PC-9 (cell line): ENCODE measurements at regions not wholly inside any gene's neighbourhood (a gene's known extent, or its start where the extent isn't known, plus 50 kb on each side); places are given as distances from the start of the nearest gene placed in this dataset.

Source experiments
- BruUV-seq: library from RNA; stranded (reverse); fragments of 400-500 nt; replicated peaks from 2 replicates; lab custom pipeline; 2021; lab: Mats Ljungman, UMichigan
- CTCF ChIA-PET: fragments of 300-600 bp; sonication (Branson Sonifier 250); formaldehyde crosslinking; loops from one replicate; lab custom pipeline; 2022; ENCODE audit warnings: antibody characterized with exemption; lab: Charles Lee
- POLR2A ChIA-PET: fragments of 300-600 bp; sonication (Branson Sonifier 250); formaldehyde crosslinking; loops from one replicate; lab custom pipeline; 2022; ENCODE audit warnings: antibody characterized with exemption; ENCODE audit not compliant: unreplicated experiment; lab: Charles Lee
- DNase-seq, 2 experiments: peaks; one replicate each; pipeline versions ENCODE4 v3.0.0 to v3.0.0-alpha.2; 2015 to 2022; ENCODE audit warnings: mixed read lengths in 1 of 2
- H2AFZ ChIP-seq: fragments of 200-600 bp; sonication (generic); 2 replicates; pipeline ENCODE4 v1.8.1; 2017; ENCODE audit warnings: antibody characterized with exemption
- H3F3A ChIP-seq: fragments of 200-600 bp; sonication (generic); 2 replicates; pipeline ENCODE4 v1.8.1; 2017; ENCODE audit warnings: antibody characterized with exemption, mild to moderate bottlenecking, low read depth; ENCODE audit not compliant: insufficient read depth
- H3K27ac ChIP-seq: fragments of 200-600 bp; sonication (generic); 2 replicates; pipeline ENCODE4 v1.6.1; 2016; ENCODE audit warnings: mixed run types
- H3K27me3 ChIP-seq: fragments of 200-600 bp; sonication (generic); 2 replicates; pipeline ENCODE4 v1.6.1; 2016; ENCODE audit warnings: low read depth, mixed run types; ENCODE audit not compliant: insufficient read depth
- H3K36me3 ChIP-seq: fragments of 200-600 bp; sonication (generic); 2 replicates; pipeline ENCODE4 v1.6.1; 2016; ENCODE audit warnings: low read depth, mixed run types
- H3K4me1 ChIP-seq: fragments of 200-600 bp; sonication (generic); replicated peaks from 2 replicates; pipeline ENCODE4 v1.6.1; 2016; ENCODE audit warnings: mixed run types; ENCODE audit not compliant: insufficient read depth
- H3K4me2 ChIP-seq: fragments of 200-600 bp; sonication (generic); 2 replicates; pipeline ENCODE4 v1.6.1; 2017; ENCODE audit warnings: mixed run types
- H3K4me3 ChIP-seq: fragments of 200-600 bp; sonication (generic); 2 replicates; pipeline ENCODE4 v1.6.1; 2016; ENCODE audit warnings: mixed run types
- H3K79me2 ChIP-seq: fragments of 200-600 bp; sonication (generic); 2 replicates; pipeline ENCODE4 v1.6.1; 2017; ENCODE audit warnings: low read depth, mixed run types
- H3K9me2 ChIP-seq: fragments of 200-600 bp; sonication (generic); 2 replicates; pipeline ENCODE4 v1.8.1; 2017; ENCODE audit warnings: mild to moderate bottlenecking; ENCODE audit not compliant: insufficient read depth
- H3K9me3 ChIP-seq: fragments of 200-600 bp; sonication (generic); 2 replicates; pipeline ENCODE4 v1.8.1; 2016; ENCODE audit warnings: low read depth; ENCODE audit not compliant: insufficient read depth
- H4K20me1 ChIP-seq: fragments of 200-600 bp; sonication (generic); 2 replicates; pipeline ENCODE4 v1.8.1; 2017; ENCODE audit not compliant: insufficient read depth
- CTCF ChIP-seq: fragments of 200-600 bp; sonication (generic); conservative IDR thresholded peaks from 2 replicates; pipeline ENCODE4 v1.6.1; 2017; ENCODE audit warnings: mixed run types, antibody characterized with exemption, mild to moderate bottlenecking, moderate library complexity
- EZH2 ChIP-seq: fragments of 200-600 bp; sonication (generic); IDR thresholded peaks from 2 replicates; pipeline ENCODE4 v1.8.0; 2017; ENCODE audit warnings: antibody characterized with exemption, low read depth
- intact Hi-C: fragments of 100-400 bp; cut with micrococcal nuclease; formaldehyde crosslinking; loops from one replicate; pipeline ENCODE4 v1.10.0; 2022; ENCODE audit not compliant: unreplicated experiment

GRCh38 chr15:88307344-88307743, 50.8 kb upstream of the NTRK3 start:
- DNase-seq, result no peak
- no peaks in the 10 kb centered on the region for H3K79me2 ChIP-seq
- H3K36me3 ChIP-seq, result no peaks in the 10 kb centered on the region
- POLR2A ChIA-PET, result no interaction called here
- CTCF ChIA-PET, result no interaction called here
- H3K27ac ChIP-seq, result no peak overlapping the region
- H3K4me3 ChIP-seq, result no peak overlapping the region
- no peaks in the 10 kb centered on the region for H4K20me1 ChIP-seq
- H3K9me2 ChIP-seq, result no peaks in the 10 kb centered on the region
- no peaks in the 10 kb centered on the region for H3K9me3 ChIP-seq
- no peaks in the 10 kb centered on the region for H3F3A ChIP-seq
- peaks cover 10% of the 10 kb centered on the region for H3K27me3 ChIP-seq
- H2AFZ ChIP-seq, result no peak overlapping the region
- TF ChIP-seq CTCF (no peak), EZH2 (no peak)
- no peak overlapping the region for H3K4me2 ChIP-seq
- no TSS peak for BruUV-seq
- H3K4me1 ChIP-seq, result no peaks in the 10 kb centered on the region
- intact Hi-C loops, result no loop called here
